ENCODE measurements at regions not wholly inside any gene's neighbourhood (a gene's known extent, or its start where the extent isn't known, plus 50 kb on each side); places are given as distances from the start of the nearest gene placed in this dataset.

GRCh38 chrX:1009771-1010170 is 202.7 kb downstream of the CRLF2 start:
- Mint-ChIP-seq H3K36me3 (no peaks in the 10 kb centered on the region), H3K27ac (no peak overlapping the region), H3K27me3 (ENCODE audit: low read depth) (peaks cover 11% of the 10 kb centered on the region), H3K4me3 (no peak overlapping the region), H3K9me3 (no peaks in the 10 kb centered on the region), H3K4me1 (no peaks in the 10 kb centered on the region)
- TF ChIP-seq CTCF (IDR thresholded peaks at IDR 0.05; ENCODE audit: unreplicated experiment), result no peak
- no peak for DNase-seq (ENCODE audit: low spot score in 2 of 2, unreplicated experiment in 2 of 2)

GRCh38 chrX:1006156-1006730 is 206.2 kb downstream of the CRLF2 start:
- peaks cover 11% of the 10 kb centered on the region for H3K27me3 Mint-ChIP-seq (ENCODE audit: low read depth)
- no peaks in the 10 kb centered on the region for H3K4me1 Mint-ChIP-seq
- DNase-seq (ENCODE audit: low spot score in 2 of 2, unreplicated experiment in 2 of 2), result no peak
- no peaks in the 10 kb centered on the region for H3K9me3 Mint-ChIP-seq
- H3K36me3 Mint-ChIP-seq, result no peaks in the 10 kb centered on the region
- H3K4me3 Mint-ChIP-seq, result no peak overlapping the region
- H3K27ac Mint-ChIP-seq, result no peak overlapping the region
- TF ChIP-seq CTCF (IDR thresholded peaks at IDR 0.05; ENCODE audit: unreplicated experiment), result no peak

GRCh38 chrX:1002611-1003010 is 209.8 kb downstream of the CRLF2 start:
- TF ChIP-seq CTCF (IDR thresholded peaks at IDR 0.05; ENCODE audit: unreplicated experiment), result no peak
- Mint-ChIP-seq H3K4me1 (no peaks in the 10 kb centered on the region), H3K36me3 (no peaks in the 10 kb centered on the region), H3K27ac (no peak overlapping the region), H3K9me3 (no peaks in the 10 kb centered on the region), H3K4me3 (no peak overlapping the region), H3K27me3 (ENCODE audit: low read depth) (peaks cover 2% of the 10 kb centered on the region)
- no peak for DNase-seq (ENCODE audit: low spot score in 2 of 2, unreplicated experiment in 2 of 2)

- H3K4me3 Mint-ChIP-seq, result no peak overlapping the region
- peaks cover 11% of the 10 kb centered on the region for H3K9me3 Mint-ChIP-seq
- no peaks in the 10 kb centered on the region for H3K36me3 Mint-ChIP-seq
- no peaks in the 10 kb centered on the region for H3K27me3 Mint-ChIP-seq (ENCODE audit: low read depth)
- H3K27ac Mint-ChIP-seq, result no peak overlapping the region
- TF ChIP-seq CTCF (IDR thresholded peaks at IDR 0.05; ENCODE audit: unreplicated experiment), result no peak
- no peaks in the 10 kb centered on the region for H3K4me1 Mint-ChIP-seq
- DNase-seq (ENCODE audit: low spot score in 2 of 2, unreplicated experiment in 2 of 2), result no peak
Measured at GRCh38 chrX:997631-998137, 214.8 kb downstream of the CRLF2 start.

GRCh38 chrX:994780-995179 is 217.7 kb downstream of the CRLF2 start:
- no peaks in the 10 kb centered on the region for H3K36me3 Mint-ChIP-seq
- no peak overlapping the region for H3K4me3 Mint-ChIP-seq
- DNase-seq (ENCODE audit: low spot score in 2 of 2, unreplicated experiment in 2 of 2), result no peak
- H3K4me1 Mint-ChIP-seq, result no peaks in the 10 kb centered on the region
- TF ChIP-seq CTCF (IDR thresholded peaks at IDR 0.05; ENCODE audit: unreplicated experiment), result no peak
- H3K27me3 Mint-ChIP-seq (ENCODE audit: low read depth), result peaks cover 10% of the 10 kb centered on the region
- H3K27ac Mint-ChIP-seq, result no peak overlapping the region
- H3K9me3 Mint-ChIP-seq, result peaks cover 13% of the 10 kb centered on the region
